Neural crest cell (in vitro differentiated cells): ENCODE measurements at regions not wholly inside any gene's neighbourhood (a gene's known extent, or its start where the extent isn't known, plus 50 kb on each side); places are given as distances from the start of the nearest gene placed in this dataset.

Experiments used
- DNase-seq: peaks from one replicate; pipeline ENCODE4 v3.0.0; 2021; ENCODE audit warnings: low read depth, mixed read lengths, low spot score
- H3K27ac Mint-ChIP-seq: one replicate; pipeline ENCODE4 v1.8.0; 2021; ENCODE audit warnings: mild to moderate bottlenecking, mixed read lengths; ENCODE audit not compliant: unreplicated experiment
- H3K27me3 Mint-ChIP-seq: 2 replicates; pipeline ENCODE4 v1.8.0; 2021; ENCODE audit warnings: low read depth, mild to moderate bottlenecking, mixed read lengths
- H3K36me3 Mint-ChIP-seq: 2 replicates; pipeline ENCODE4 v1.8.0; 2021; ENCODE audit warnings: low read depth, mild to moderate bottlenecking, mixed read lengths
- H3K4me1 Mint-ChIP-seq: 2 replicates; pipeline ENCODE4 v1.8.0; 2021; ENCODE audit warnings: mixed read lengths
- H3K4me3 Mint-ChIP-seq: one replicate; pipeline ENCODE4 v1.8.0; 2021; ENCODE audit warnings: mild to moderate bottlenecking, mixed read lengths
- H3K9me3 Mint-ChIP-seq: 2 replicates; pipeline ENCODE4 v1.8.0; 2021; ENCODE audit warnings: mixed read lengths
- TF ChIP-seq, protein P1 (sequence below): fragments of 200-600 bp; sonication (generic); conservative IDR thresholded peaks from 2 replicates; pipeline ENCODE4 v1.5.0; 2021; ENCODE audit warnings: antibody characterized with exemption, mild to moderate bottlenecking

- TF ChIP-seq, protein P1, sequence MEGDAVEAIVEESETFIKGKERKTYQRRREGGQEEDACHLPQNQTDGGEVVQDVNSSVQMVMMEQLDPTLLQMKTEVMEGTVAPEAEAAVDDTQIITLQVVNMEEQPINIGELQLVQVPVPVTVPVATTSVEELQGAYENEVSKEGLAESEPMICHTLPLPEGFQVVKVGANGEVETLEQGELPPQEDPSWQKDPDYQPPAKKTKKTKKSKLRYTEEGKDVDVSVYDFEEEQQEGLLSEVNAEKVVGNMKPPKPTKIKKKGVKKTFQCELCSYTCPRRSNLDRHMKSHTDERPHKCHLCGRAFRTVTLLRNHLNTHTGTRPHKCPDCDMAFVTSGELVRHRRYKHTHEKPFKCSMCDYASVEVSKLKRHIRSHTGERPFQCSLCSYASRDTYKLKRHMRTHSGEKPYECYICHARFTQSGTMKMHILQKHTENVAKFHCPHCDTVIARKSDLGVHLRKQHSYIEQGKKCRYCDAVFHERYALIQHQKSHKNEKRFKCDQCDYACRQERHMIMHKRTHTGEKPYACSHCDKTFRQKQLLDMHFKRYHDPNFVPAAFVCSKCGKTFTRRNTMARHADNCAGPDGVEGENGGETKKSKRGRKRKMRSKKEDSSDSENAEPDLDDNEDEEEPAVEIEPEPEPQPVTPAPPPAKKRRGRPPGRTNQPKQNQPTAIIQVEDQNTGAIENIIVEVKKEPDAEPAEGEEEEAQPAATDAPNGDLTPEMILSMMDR, result no peak
- Mint-ChIP-seq H3K27ac (no peak overlapping the region), H3K36me3 (no peaks in the 10 kb centered on the region), H3K4me3 (no peak overlapping the region), H3K9me3 (no peaks in the 10 kb centered on the region), H3K27me3 (peaks cover 1% of the 10 kb centered on the region), H3K4me1 (no peaks in the 10 kb centered on the region)
- no peak for DNase-seq
Observed at GRCh38 chr1:4066860-4067599, 167.0 kb upstream of the C1orf174 start.

DNA sequence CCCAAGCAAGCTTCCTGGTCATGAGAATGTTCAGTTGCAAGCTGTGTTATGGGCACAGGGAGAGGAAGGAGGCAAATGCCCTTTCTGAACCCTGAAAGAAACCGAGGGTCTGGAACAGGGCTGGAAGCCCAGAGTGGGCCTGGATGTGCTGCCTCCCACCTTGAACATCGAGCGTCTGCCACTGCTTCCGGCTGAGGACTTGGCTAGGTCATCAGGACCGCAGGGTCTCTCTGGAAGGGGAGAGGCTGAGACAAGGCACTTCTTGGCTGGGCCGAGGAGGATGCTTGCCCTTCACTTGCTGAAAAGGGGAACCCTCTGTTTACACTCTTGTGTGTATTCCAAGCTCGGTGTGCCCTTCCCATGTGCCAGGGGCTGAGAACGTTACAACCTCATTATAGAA is 168.0 kb upstream of the C1orf174 start:
- H3K9me3 Mint-ChIP-seq, result no peaks in the 10 kb centered on the region
- DNase-seq, result no peak
- TF ChIP-seq, protein P1, result no peak
- H3K27ac Mint-ChIP-seq, result no peak overlapping the region
- H3K27me3 Mint-ChIP-seq, result peaks cover 9% of the 10 kb centered on the region
- no peak overlapping the region for H3K4me3 Mint-ChIP-seq
- no peaks in the 10 kb centered on the region for H3K36me3 Mint-ChIP-seq
- peaks cover 5% of the 10 kb centered on the region for H3K4me1 Mint-ChIP-seq

DNA sequence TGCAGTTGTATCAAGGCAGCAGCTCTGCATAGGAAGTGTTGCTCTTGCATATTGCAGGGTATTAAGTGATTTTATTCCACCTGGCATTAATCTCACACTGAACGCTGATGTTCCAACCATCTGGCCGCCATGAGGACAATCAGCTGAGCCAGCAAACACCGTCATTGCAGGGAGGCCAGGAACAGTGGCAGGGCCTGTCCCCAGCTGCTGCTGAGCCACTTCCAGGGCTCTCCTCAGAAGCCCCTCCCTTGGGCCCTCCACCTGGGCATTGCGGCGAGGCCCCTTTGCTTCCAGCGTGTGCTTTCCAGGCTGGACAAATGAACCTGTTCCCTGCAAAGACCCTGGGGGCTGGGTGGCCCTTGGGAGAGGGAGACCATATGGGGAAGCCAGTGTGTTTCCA is 171.6 kb upstream of the C1orf174 start:
- Mint-ChIP-seq H3K27me3 (peaks cover 11% of the 10 kb centered on the region), H3K36me3 (no peaks in the 10 kb centered on the region), H3K4me3 (no peak overlapping the region), H3K9me3 (no peaks in the 10 kb centered on the region), H3K27ac (no peak overlapping the region), H3K4me1 (peaks cover 5% of the 10 kb centered on the region)
- TF ChIP-seq, protein P1, result no peak
- no peak for DNase-seq

GRCh38 chr1:4072481-4073153 is 172.5 kb upstream of the C1orf174 start:
- H3K4me3 Mint-ChIP-seq, result no peak overlapping the region
- no peaks in the 10 kb centered on the region for H3K36me3 Mint-ChIP-seq
- TF ChIP-seq, protein P1, result no peak
- DNase-seq, result no peak
- no peaks in the 10 kb centered on the region for H3K9me3 Mint-ChIP-seq
- peaks cover 5% of the 10 kb centered on the region for H3K4me1 Mint-ChIP-seq
- peak overlapping the region; percentile 75 for H3K27ac Mint-ChIP-seq
- peaks cover 11% of the 10 kb centered on the region for H3K27me3 Mint-ChIP-seq

- Mint-ChIP-seq H3K36me3 (peaks cover 3% of the 10 kb centered on the region), H3K27me3 (peaks cover 11% of the 10 kb centered on the region), H3K4me3 (no peak overlapping the region), H3K9me3 (peaks cover 6% of the 10 kb centered on the region), H3K27ac (no peak overlapping the region), H3K4me1 (peaks cover 5% of the 10 kb centered on the region)
- DNase-seq, result no peak
- TF ChIP-seq, protein P1, result no peak
Observed at GRCh38 chr1:4075436-4076225, 175.6 kb upstream of the C1orf174 start.
